Smooth muscle cell (in vitro differentiated cells): ENCODE measurements at regions not wholly inside any gene's neighbourhood (a gene's known extent, or its start where the extent isn't known, plus 50 kb on each side); places are given as distances from the start of the nearest gene placed in this dataset.

Experiments
- DNase-seq: peaks from one replicate; lab custom pipeline; 2025; ENCODE audit not compliant: unreplicated experiment; lab: John Stamatoyannopoulos, UW
- H2AFZ ChIP-seq: fragments of 200-600 bp; sonication (generic); 2 replicates; pipeline ENCODE4 v1.6.0; 2016; ENCODE audit warnings: antibody characterized with exemption, low read depth, mild to moderate bottlenecking
- H3F3A ChIP-seq: fragments of 200-600 bp; sonication (generic); 2 replicates; pipeline ENCODE4 v1.6.0; 2017; ENCODE audit warnings: antibody characterized with exemption, low read depth
- H3K27ac ChIP-seq: fragments of 200-600 bp; sonication (generic); 2 replicates; pipeline ENCODE4 v1.5.1; 2016; ENCODE audit warnings: low read depth, mild to moderate bottlenecking
- H3K27me3 ChIP-seq: fragments of 200-600 bp; sonication (generic); 2 replicates; pipeline ENCODE4 v1.6.1; 2016; ENCODE audit warnings: low read depth, mild to moderate bottlenecking
- H3K36me3 ChIP-seq: fragments of 200-600 bp; sonication (generic); 2 replicates; pipeline ENCODE4 v1.5.1; 2016; ENCODE audit warnings: low read depth
- H3K4me1 ChIP-seq: fragments of 200-600 bp; sonication (generic); 2 replicates; pipeline ENCODE4 v1.5.1; 2016; ENCODE audit warnings: low read depth
- H3K4me2 ChIP-seq: fragments of 200-600 bp; sonication (generic); 2 replicates; pipeline ENCODE4 v1.6.0; 2016; ENCODE audit warnings: mild to moderate bottlenecking
- H3K4me3 ChIP-seq: fragments of 200-600 bp; sonication (generic); 2 replicates; pipeline ENCODE4 v1.5.1; 2016; ENCODE audit warnings: mild to moderate bottlenecking
- H3K79me2 ChIP-seq: fragments of 200-600 bp; sonication (generic); 2 replicates; pipeline ENCODE4 v1.6.0; 2016; ENCODE audit warnings: low read depth, mild to moderate bottlenecking
- H3K9ac ChIP-seq: fragments of 200-600 bp; sonication (generic); 2 replicates; pipeline ENCODE4 v1.6.0; 2016; ENCODE audit warnings: low read depth
- H3K9me3 ChIP-seq: fragments of 200-600 bp; sonication (generic); replicated peaks from 2 replicates; pipeline ENCODE4 v1.5.1; 2016; ENCODE audit warnings: low read depth
- H4K20me1 ChIP-seq: fragments of 200-600 bp; sonication (generic); 2 replicates; pipeline ENCODE4 v1.6.0; 2016; ENCODE audit warnings: low read depth
- WGBS: methylation state at CpG from one replicate; pipeline ENCODE4 v1.1.7; 2016; ENCODE audit warnings: low lambda C conversion rate; 5-methylcytosine and 5-hydroxymethylcytosine counted together
- TF ChIP-seq, protein P1 (sequence below): fragments of 200-600 bp; sonication (generic); IDR thresholded peaks from 2 replicates; pipeline ENCODE4 v1.5.1; 2017; ENCODE audit warnings: borderline replicate concordance, mild to moderate bottlenecking, antibody characterized with exemption; ENCODE audit not compliant: insufficient read depth, poor library complexity, severe bottlenecking

GRCh38 chr13:34311251-34311650 lies 493.3 kb downstream of the RFC3 start:
- H3K9ac ChIP-seq, result no peak overlapping the region
- no peak overlapping the region for H2AFZ ChIP-seq
- no peaks in the 10 kb centered on the region for H3K79me2 ChIP-seq
- H3K4me3 ChIP-seq, result no peak overlapping the region
- H3F3A ChIP-seq, result no peaks in the 10 kb centered on the region
- H3K27ac ChIP-seq, result no peak overlapping the region
- no peaks in the 10 kb centered on the region for H3K4me1 ChIP-seq
- H4K20me1 ChIP-seq, result no peaks in the 10 kb centered on the region
- DNase-seq, result no peak
- TF ChIP-seq, protein P1, sequence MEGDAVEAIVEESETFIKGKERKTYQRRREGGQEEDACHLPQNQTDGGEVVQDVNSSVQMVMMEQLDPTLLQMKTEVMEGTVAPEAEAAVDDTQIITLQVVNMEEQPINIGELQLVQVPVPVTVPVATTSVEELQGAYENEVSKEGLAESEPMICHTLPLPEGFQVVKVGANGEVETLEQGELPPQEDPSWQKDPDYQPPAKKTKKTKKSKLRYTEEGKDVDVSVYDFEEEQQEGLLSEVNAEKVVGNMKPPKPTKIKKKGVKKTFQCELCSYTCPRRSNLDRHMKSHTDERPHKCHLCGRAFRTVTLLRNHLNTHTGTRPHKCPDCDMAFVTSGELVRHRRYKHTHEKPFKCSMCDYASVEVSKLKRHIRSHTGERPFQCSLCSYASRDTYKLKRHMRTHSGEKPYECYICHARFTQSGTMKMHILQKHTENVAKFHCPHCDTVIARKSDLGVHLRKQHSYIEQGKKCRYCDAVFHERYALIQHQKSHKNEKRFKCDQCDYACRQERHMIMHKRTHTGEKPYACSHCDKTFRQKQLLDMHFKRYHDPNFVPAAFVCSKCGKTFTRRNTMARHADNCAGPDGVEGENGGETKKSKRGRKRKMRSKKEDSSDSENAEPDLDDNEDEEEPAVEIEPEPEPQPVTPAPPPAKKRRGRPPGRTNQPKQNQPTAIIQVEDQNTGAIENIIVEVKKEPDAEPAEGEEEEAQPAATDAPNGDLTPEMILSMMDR, result no peak
- no peaks in the 10 kb centered on the region for H3K9me3 ChIP-seq
- no peaks in the 10 kb centered on the region for H3K36me3 ChIP-seq
- H3K27me3 ChIP-seq, result no peaks in the 10 kb centered on the region
- no peak overlapping the region for H3K4me2 ChIP-seq

- TF ChIP-seq, protein P1, result no peak
- WGBS, result 91% methylated on average over 1 of the region's 1 CpG
Observed at GRCh38 chr13:34312578-34312977, 494.6 kb downstream of the RFC3 start.

GRCh38 chr13:34320084-34320483 lies 502.1 kb downstream of the RFC3 start:
- no peaks in the 10 kb centered on the region for H3K79me2 ChIP-seq
- no peak overlapping the region for H3K27ac ChIP-seq
- H3K27me3 ChIP-seq, result no peaks in the 10 kb centered on the region
- no peaks in the 10 kb centered on the region for H3K4me1 ChIP-seq
- H3F3A ChIP-seq, result no peaks in the 10 kb centered on the region
- no peak overlapping the region for H3K4me3 ChIP-seq
- H2AFZ ChIP-seq, result no peak overlapping the region
- H3K4me2 ChIP-seq, result no peak overlapping the region
- H3K36me3 ChIP-seq, result no peaks in the 10 kb centered on the region
- DNase-seq, result no peak
- 93% methylated on average over 1 of the region's 1 CpG for WGBS
- no peaks in the 10 kb centered on the region for H4K20me1 ChIP-seq
- TF ChIP-seq, protein P1, result no peak
- no peak overlapping the region for H3K9ac ChIP-seq
- no peaks in the 10 kb centered on the region for H3K9me3 ChIP-seq

More at GRCh38 chr13:34312578-34312977, 494.6 kb downstream of the RFC3 start:
- Histone ChIP-seq H3K36me3 (no peaks in the 10 kb centered on the region), H3K4me2 (no peak overlapping the region), H3K79me2 (no peaks in the 10 kb centered on the region), H3K4me1 (no peaks in the 10 kb centered on the region), H4K20me1 (no peaks in the 10 kb centered on the region), H3F3A (no peaks in the 10 kb centered on the region), H3K27ac (no peak overlapping the region), H3K9ac (no peak overlapping the region), H3K4me3 (no peak overlapping the region), H3K27me3 (no peaks in the 10 kb centered on the region), H3K9me3 (no peaks in the 10 kb centered on the region), H2AFZ (no peak overlapping the region)
- DNase-seq, result no peak

- no peak overlapping the region for H2AFZ ChIP-seq
Observed at GRCh38 chr13:34322014-34322742, 504.2 kb downstream of the RFC3 start.

More at GRCh38 chr13:34322014-34322742, 504.2 kb downstream of the RFC3 start:
- H3K4me3 ChIP-seq, result no peak overlapping the region
- no peaks in the 10 kb centered on the region for H3K27me3 ChIP-seq
- no peak overlapping the region for H3K4me2 ChIP-seq
- H3K4me1 ChIP-seq, result no peaks in the 10 kb centered on the region
- H3K27ac ChIP-seq, result no peak overlapping the region
- H3K9ac ChIP-seq, result no peak overlapping the region
- H3K9me3 ChIP-seq, result no peaks in the 10 kb centered on the region
- TF ChIP-seq, protein P1, result no peak
- H4K20me1 ChIP-seq, result no peaks in the 10 kb centered on the region
- WGBS, result 93% methylated on average over 9 of the region's 9 CpGs
- H3K79me2 ChIP-seq, result no peaks in the 10 kb centered on the region
- DNase-seq, result no peak
- H3F3A ChIP-seq, result no peaks in the 10 kb centered on the region
- no peaks in the 10 kb centered on the region for H3K36me3 ChIP-seq
